Peyer's patch (tissue), 4 donors: ENCODE measurements at regions not wholly inside any gene's neighbourhood (a gene's known extent, or its start where the extent isn't known, plus 50 kb on each side); places are given as distances from the start of the nearest gene placed in this dataset.

Experiments
- CTCF ChIP-seq, 6 experiments: fragments of 450-650 bp in 4 of 6; fragments of 200-600 bp in 2 of 6; sonication (generic) in 1 of 6; IDR thresholded peaks; one replicate each; pipeline ENCODE4 v1.5.1; 2017 to 2019; ENCODE audit warnings: antibody characterized with exemption in 6 of 6, mild to moderate bottlenecking in 3 of 6, moderate library complexity in 1 of 6
- POLR2A ChIP-seq, 2 donors: fragments of 450-650 bp; IDR thresholded peaks; one replicate each; pipeline ENCODE4 v1.5.1; 2017; ENCODE audit warnings: antibody characterized with exemption in 2 of 2, mild to moderate bottlenecking in 2 of 2, moderate library complexity in 2 of 2

- TF ChIP-seq CTCF (IDR thresholded peaks at IDR 0.05) (no peak), POLR2A (IDR thresholded peaks at IDR 0.05) (no peak)
Measured at GRCh38 chr2:234241656-234242458, 191.4 kb downstream of the SPP2 start.
